ENCODE measurements at regions not wholly inside any gene's neighbourhood (a gene's known extent, or its start where the extent isn't known, plus 50 kb on each side); places are given as distances from the start of the nearest gene placed in this dataset.

- Histone ChIP-seq H3K4me3 (no peak overlapping the region), H3K36me3 (no peaks in the 10 kb centered on the region), H3K4me1 (no peaks in the 10 kb centered on the region), H3K9me3 (no peaks in the 10 kb centered on the region), H3K27ac (no peak overlapping the region), H3K27me3 (no peaks in the 10 kb centered on the region)
- intact Hi-C loops (cut with DNase I; ENCODE audit: low total_unique reads) (no loop called here), in situ Hi-C loops (cut with MboI; ENCODE audit: low pct_ligation_motif_present in 1 of 4, low pct_unique_long_range_greater_than_20kb in 1 of 4, low sequenced_read_pairs in 3 of 4) (no loop called here)
- DNase-seq = no peak
- 83 to 86% methylated on average over 3 of the region's 3 CpGs for WGBS, 2 donors (ENCODE audit: low coverage in 1 of 2)
- TF ChIP-seq EP300 (IDR thresholded peaks at IDR 0.05; ENCODE audit: low read depth) = no peak
- TF ChIP-seq CTCF (IDR thresholded peaks at IDR 0.05) = no peak
- no peak for TF ChIP-seq POLR2AphosphoS5 (IDR thresholded peaks at IDR 0.05)
- TF ChIP-seq POLR2A (IDR thresholded peaks at IDR 0.05) = no peak
Observed at GRCh38 chr3:152709659-152710058, 125.3 kb upstream of the P2RY1 start.

- WGBS, 2 donors (ENCODE audit: low coverage in 1 of 2) = 85 to 87% methylated on average over 3 of the region's 3 CpGs
- H3K9me3 ChIP-seq = no peaks in the 10 kb centered on the region
Observed at GRCh38 chr3:152710549-152710948, 124.4 kb upstream of the P2RY1 start.

GRCh38 chr3:152713989-152714388 lies 120.9 kb upstream of the P2RY1 start:
- no peak overlapping the region for H3K4me3 ChIP-seq
- H3K36me3 ChIP-seq = no peaks in the 10 kb centered on the region
- H3K27ac ChIP-seq = no peak overlapping the region
- in situ Hi-C loops (cut with MboI; ENCODE audit: low pct_ligation_motif_present in 1 of 4, low pct_unique_long_range_greater_than_20kb in 1 of 4, low sequenced_read_pairs in 3 of 4) = no loop called here
- H3K27me3 ChIP-seq = no peaks in the 10 kb centered on the region
- no peak for TF ChIP-seq POLR2AphosphoS5 (IDR thresholded peaks at IDR 0.05)
- TF ChIP-seq CTCF (IDR thresholded peaks at IDR 0.05) = no peak
- no peak for TF ChIP-seq POLR2A (IDR thresholded peaks at IDR 0.05)
- no peak for TF ChIP-seq EP300 (IDR thresholded peaks at IDR 0.05; ENCODE audit: low read depth)
- intact Hi-C loops (cut with DNase I; ENCODE audit: low total_unique reads) = no loop called here
- peaks cover 0 to 3% (median under 1%) of the 10 kb centered on the region in 4 donors for H3K4me1 ChIP-seq
- no peak for DNase-seq
- H3K9me3 ChIP-seq = no peaks in the 10 kb centered on the region

More at GRCh38 chr3:152710549-152710948, 124.4 kb upstream of the P2RY1 start:
- DNase-seq = no peak
- Histone ChIP-seq H3K27me3 (no peaks in the 10 kb centered on the region), H3K4me3 (no peak overlapping the region), H3K27ac (no peak overlapping the region), H3K36me3 (no peaks in the 10 kb centered on the region), H3K4me1 (no peaks in the 10 kb centered on the region)
- intact Hi-C loops (cut with DNase I; ENCODE audit: low total_unique reads) (no loop called here), in situ Hi-C loops (cut with MboI; ENCODE audit: low pct_ligation_motif_present in 1 of 4, low pct_unique_long_range_greater_than_20kb in 1 of 4, low sequenced_read_pairs in 3 of 4) (no loop called here)
- TF ChIP-seq CTCF (IDR thresholded peaks at IDR 0.05) (no peak), EP300 (IDR thresholded peaks at IDR 0.05; ENCODE audit: low read depth) (no peak), POLR2A (IDR thresholded peaks at IDR 0.05) (no peak), POLR2AphosphoS5 (IDR thresholded peaks at IDR 0.05) (no peak)

GRCh38 chr3:152714507-152714906 lies 120.4 kb upstream of the P2RY1 start:
- no peaks in the 10 kb centered on the region for H3K9me3 ChIP-seq
- in situ Hi-C loops (cut with MboI; ENCODE audit: low pct_ligation_motif_present in 1 of 4, low pct_unique_long_range_greater_than_20kb in 1 of 4, low sequenced_read_pairs in 3 of 4) = no loop called here
- no peak overlapping the region for H3K4me3 ChIP-seq
- no peaks in the 10 kb centered on the region for H3K36me3 ChIP-seq
- H3K27me3 ChIP-seq = no peaks in the 10 kb centered on the region
- H3K4me1 ChIP-seq = peaks cover 0 to 5% (median 2%) of the 10 kb centered on the region in 4 donors
- intact Hi-C loops (cut with DNase I; ENCODE audit: low total_unique reads) = no loop called here
- TF ChIP-seq POLR2A (IDR thresholded peaks at IDR 0.05) (no peak), EP300 (IDR thresholded peaks at IDR 0.05; ENCODE audit: low read depth) (no peak), CTCF (IDR thresholded peaks at IDR 0.05) (no peak), POLR2AphosphoS5 (IDR thresholded peaks at IDR 0.05) (no peak)
- no peak overlapping the region for H3K27ac ChIP-seq
- DNase-seq = no peak

Measured in transverse colon (tissue), 4 donors.